ENCODE measurements at regions not wholly inside any gene's neighbourhood (a gene's known extent, or its start where the extent isn't known, plus 50 kb on each side); places are given as distances from the start of the nearest gene placed in this dataset.
A peak's percentile ranks its signal among the peaks of the same experiment; 100 is the strongest.

- DNase-seq = no peak
Measured at GRCh38 chrX:118167361-118167760, 50.8 kb upstream of the KLHL13 start.

GRCh38 chrX:118171356-118171755, 54.7 kb upstream of the KLHL13 start:
- DNase-seq = no peak

GRCh38 chrX:118174516-118175098, 58.0 kb upstream of the KLHL13 start:
- no peak for DNase-seq

- DNase-seq = no peak
Measured at GRCh38 chrX:118177708-118178107, 61.1 kb upstream of the KLHL13 start.

- no peak for DNase-seq
Measured at GRCh38 chrX:118178450-118178849, 61.8 kb upstream of the KLHL13 start.

GRCh38 chrX:118179161-118179560, 62.6 kb upstream of the KLHL13 start:
- DNase-seq = no peak

- DNase-seq = no peak
Measured at GRCh38 chrX:118179718-118180117, 63.1 kb upstream of the KLHL13 start.

- no peak for DNase-seq
Measured at GRCh38 chrX:118181030-118181429, 64.4 kb upstream of the KLHL13 start.

GRCh38 chrX:118182025-118182424, 65.4 kb upstream of the KLHL13 start:
- no peak for DNase-seq

- DNase-seq = no peak
Measured at GRCh38 chrX:118182681-118183080, 66.1 kb upstream of the KLHL13 start.

GRCh38 chrX:118183606-118184005, 67.0 kb upstream of the KLHL13 start:
- DNase-seq = no peak

- DNase-seq = no peak
Measured at GRCh38 chrX:118187100-118187499, 70.5 kb upstream of the KLHL13 start.

GRCh38 chrX:118189000-118189399, 72.4 kb upstream of the KLHL13 start:
- peak in 1 of 3 experiments; percentile 26 for DNase-seq

- DNase-seq = peak; percentile 5 to 56 (median 30)
Measured at GRCh38 chrX:118189628-118190027, 73.0 kb upstream of the KLHL13 start.

- DNase-seq = no peak
Measured at GRCh38 chrX:118197730-118198129, 81.1 kb upstream of the KLHL13 start.

- no peak for DNase-seq
Measured at GRCh38 chrX:118198577-118198976, 82.0 kb upstream of the KLHL13 start.

GRCh38 chrX:118199997-118200396, 83.4 kb upstream of the KLHL13 start:
- DNase-seq = peak in 2 of 3 experiments; percentile 11 to 67

- no peak for DNase-seq
Measured at GRCh38 chrX:118205421-118206395, 89.1 kb upstream of the KLHL13 start.

- DNase-seq = no peak
Measured at GRCh38 chrX:118207831-118208453, 91.3 kb upstream of the KLHL13 start.

GRCh38 chrX:118208481-118208880, 91.9 kb upstream of the KLHL13 start:
- DNase-seq = no peak

- DNase-seq = peak in 1 of 3 experiments; percentile 21
Measured at GRCh38 chrX:118211891-118212816, 95.5 kb upstream of the KLHL13 start.

- DNase-seq = no peak
Measured at GRCh38 chrX:118212817-118213183, 96.2 kb upstream of the KLHL13 start.

- DNase-seq = no peak
Measured at GRCh38 chrX:118215346-118215745, 98.7 kb upstream of the KLHL13 start.

Data from NCI-H1417 (cell line).